HuH-7.5 (cell line): ENCODE measurements at regions not wholly inside any gene's neighbourhood (a gene's known extent, or its start where the extent isn't known, plus 50 kb on each side); places are given as distances from the start of the nearest gene placed in this dataset.

ENCODE experiments used
- DNase-seq: peaks from one replicate; pipeline ENCODE4 v3.0.0; 2011; ENCODE audit warnings: low spot score

DNA sequence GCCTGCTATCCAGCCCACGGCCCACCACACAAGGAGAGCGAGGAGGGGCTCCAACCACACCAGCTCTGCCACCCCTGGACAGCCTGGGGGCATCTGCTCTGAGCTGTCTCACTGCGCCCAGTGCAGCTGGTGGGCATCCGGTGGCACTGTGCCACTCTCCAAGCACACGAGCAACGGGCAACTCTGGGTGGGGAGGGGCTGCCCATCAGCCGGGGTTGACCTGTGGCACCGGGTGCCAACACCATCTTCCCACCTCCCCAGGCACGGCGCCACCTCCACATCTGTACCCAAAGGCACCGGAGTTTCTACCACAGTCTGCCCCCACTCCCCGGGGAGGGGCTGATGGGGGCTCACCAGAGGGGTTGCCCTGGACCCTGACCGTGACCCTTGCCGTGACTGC, 241.8 kb downstream of the RBFOX3 start:
- no peak for DNase-seq

DNA sequence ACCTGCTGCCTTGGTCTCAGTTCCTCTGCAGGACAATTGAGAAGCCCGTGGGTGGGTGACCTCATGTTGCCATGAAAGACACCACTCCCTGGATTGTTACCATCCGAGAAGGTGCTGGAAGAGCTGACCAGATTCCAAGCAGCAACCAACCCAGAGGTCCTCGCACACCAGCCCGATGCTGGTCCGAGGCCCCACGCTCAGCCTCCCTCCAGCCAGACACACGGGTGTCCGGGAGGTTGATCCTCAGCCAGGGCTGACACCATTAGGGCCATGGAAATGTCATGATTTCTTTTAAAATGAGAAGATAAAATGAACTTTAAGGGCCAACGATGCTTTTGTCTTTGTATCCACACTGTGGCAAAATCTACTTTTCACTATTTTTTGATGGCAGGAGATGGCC, 242.3 kb downstream of the RBFOX3 start:
- no peak for DNase-seq

DNA sequence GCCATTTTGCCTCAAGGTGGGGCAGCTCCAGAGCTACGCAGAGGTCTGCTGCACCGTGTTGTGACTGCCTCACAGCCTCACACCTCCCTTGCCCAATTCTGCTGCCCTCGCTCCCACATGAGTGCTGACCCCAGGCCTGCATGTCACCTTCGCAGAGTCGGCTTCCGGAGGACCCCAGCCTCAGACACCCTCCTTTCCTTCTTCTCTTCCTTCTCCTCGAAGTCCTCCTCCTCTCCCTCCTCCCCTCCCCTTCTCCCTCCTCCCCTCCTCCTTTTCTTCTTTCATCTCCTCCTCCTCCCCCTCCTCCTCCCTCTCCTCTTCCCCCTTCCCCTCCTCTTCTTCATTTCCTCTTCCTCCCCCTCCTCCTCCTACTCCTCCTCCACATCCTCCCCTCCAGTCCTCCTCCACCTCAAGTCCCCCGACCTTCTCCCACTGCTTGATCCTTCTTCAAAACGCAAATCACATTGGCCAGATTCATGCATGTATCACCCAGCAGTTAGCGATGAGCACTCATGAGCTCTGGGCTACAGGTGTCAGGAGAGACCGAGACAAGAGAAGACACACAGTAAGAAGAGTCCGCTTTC, 243.8 kb downstream of the RBFOX3 start:
- DNase-seq: no peak

DNA sequence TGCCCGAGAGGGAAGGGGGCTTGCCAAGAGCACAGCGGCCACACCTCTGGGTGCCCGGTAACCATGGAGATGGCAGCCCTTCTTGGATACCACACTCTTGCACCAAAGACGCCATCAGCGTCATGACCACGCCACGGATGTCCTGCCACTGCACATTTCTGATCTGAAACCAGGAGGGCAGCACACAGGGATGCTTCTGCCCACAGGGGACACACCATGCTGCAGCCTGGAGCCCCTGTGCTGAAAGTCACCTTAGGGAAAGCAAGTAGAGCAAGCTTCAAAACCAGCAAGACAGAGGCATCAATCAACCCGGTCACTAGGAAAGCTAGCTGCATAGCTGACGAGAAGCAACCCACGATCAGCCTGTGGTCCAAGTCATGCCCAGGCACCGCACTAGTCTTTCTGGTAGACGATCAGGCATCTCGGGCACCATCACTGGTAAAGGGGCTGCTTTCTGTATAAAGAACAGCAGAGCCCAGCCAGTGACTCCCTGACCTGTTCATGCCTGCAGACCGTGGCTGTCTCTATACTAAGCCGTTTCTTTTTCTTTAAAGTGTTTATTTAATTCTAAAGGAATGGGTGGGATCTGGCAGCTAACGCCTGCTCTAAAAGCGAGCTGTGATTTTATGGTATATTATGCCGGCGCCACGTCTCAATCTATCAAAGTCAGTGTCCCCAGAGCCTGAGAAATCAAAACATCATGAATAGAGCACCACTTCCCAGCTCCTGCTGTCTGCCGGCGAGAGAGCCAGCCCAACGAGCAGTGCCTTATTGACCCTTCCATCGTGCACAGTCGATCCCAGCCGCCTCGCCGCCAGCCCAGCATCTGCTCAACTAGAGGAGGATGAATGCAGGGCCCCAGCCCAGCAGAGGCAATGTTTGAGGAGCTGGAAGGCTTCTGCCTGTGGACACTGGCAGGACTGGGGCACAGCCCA, 244.7 kb downstream of the RBFOX3 start:
- no peak for DNase-seq

DNA sequence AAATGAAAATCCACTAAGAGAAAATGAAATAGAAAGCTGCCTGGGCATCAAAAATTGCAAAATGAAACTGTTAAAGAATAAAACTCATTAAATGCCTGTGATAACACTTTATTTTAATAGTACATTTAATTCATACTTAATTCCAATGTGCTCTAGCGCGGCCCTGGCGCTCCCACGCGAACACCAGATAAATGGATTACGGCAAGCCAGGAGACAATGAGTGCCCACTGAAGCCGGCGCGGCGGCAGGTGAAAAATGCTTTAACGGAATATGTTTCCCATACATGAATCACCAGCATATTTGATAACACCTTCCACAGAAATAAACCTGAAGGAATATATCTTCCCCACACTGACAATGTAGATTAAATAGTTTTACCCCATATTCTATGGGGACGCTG, 245.5 kb downstream of the RBFOX3 start:
- no peak for DNase-seq

DNA sequence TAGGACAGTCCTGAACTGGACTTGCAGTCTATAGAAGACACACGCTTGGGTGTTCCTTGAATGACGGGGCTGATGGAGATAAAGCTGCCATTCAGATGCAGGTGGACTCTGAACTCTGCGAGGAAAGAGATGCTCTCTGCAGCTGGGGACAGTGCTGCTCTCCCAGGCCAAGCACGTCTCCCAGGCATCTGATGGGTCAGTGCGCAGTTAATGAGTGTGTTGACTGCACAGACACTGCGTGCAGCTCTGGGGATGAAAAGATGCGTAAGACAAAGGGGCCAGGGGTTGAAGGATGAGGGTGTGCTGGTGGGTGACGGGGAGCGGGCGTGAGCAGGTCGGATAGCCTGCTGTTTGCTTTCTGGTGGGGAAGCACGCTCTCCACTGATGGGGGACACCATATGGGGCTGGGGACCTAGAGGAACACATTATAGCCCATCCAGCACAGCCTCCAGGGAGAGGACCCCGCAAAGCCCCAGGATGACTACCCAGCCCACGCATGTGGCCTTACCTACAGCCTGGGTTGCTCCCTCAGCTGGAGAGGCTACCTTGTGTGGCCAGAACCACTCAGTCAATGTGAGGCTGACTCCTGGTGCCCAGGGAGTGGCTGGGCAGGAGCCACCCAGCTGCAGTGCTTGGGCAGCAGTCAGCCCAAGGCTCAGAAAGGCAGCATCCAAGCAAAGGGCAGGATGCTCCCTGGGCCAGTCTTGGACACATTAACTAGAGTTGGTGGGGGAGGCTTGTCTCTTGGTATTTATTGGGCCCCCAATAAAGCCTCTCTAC, 246.3 kb downstream of the RBFOX3 start:
- DNase-seq: no peak

DNA sequence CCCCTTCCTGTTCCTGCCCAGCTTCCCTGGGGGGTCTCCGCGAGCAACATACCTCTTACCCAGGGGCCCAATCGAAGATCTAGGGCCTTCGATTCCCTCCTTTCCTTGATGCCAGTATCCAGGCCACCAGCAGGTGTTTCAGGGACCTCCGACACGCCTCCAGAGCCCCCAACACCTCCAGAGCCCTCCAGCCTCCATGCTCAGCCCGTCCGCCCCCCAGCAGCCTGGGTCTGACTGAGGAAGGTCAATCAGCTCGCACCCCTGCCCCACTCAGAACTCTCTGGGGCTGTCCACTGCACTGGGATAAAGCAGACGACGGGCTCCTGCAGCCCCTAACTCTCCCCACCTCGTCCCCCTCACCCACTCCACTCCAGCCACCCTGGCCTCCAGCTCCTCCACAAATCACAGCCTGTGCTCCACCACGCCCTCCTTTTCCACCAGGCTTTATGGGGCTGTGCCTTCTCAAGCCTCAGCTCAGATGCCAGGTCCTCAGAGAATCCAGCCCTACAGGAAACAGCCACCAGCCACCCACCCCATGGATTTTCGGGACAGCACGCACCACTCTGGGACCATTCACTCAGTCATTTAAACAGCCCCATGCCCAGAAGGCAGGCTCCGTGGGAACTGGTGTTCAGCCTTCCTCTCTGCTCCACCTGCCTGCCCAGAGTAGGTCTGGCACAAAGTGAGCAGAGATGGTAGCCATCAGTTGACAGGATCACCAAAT, 247.1 kb downstream of the RBFOX3 start:
- no peak for DNase-seq

DNA sequence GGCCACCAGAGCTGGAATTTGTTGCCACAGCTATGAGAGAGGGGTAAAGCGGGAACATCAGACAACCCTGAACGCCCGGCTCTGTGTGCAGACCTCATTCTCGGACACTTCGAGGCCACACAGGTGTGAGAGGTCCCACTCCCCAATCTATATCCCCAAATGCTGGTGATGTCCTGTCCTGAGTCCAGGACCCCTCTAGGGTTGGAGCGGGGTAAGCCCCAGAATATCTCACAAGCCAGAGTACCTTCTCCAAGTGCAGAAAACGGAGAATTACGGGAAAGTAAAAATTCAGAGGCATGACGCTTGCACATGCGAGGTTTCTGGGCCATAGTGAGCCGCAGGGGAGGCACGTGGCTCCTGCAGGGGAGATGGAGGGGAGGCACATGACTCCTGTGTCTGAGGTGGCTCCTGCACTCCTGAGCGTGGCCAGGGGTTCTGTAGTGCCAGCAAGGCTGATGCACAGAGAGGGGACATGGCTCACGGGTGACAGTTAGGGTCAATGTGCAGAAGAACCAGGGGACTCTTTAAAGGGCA, 248.0 kb downstream of the RBFOX3 start:
- DNase-seq: no peak

DNA sequence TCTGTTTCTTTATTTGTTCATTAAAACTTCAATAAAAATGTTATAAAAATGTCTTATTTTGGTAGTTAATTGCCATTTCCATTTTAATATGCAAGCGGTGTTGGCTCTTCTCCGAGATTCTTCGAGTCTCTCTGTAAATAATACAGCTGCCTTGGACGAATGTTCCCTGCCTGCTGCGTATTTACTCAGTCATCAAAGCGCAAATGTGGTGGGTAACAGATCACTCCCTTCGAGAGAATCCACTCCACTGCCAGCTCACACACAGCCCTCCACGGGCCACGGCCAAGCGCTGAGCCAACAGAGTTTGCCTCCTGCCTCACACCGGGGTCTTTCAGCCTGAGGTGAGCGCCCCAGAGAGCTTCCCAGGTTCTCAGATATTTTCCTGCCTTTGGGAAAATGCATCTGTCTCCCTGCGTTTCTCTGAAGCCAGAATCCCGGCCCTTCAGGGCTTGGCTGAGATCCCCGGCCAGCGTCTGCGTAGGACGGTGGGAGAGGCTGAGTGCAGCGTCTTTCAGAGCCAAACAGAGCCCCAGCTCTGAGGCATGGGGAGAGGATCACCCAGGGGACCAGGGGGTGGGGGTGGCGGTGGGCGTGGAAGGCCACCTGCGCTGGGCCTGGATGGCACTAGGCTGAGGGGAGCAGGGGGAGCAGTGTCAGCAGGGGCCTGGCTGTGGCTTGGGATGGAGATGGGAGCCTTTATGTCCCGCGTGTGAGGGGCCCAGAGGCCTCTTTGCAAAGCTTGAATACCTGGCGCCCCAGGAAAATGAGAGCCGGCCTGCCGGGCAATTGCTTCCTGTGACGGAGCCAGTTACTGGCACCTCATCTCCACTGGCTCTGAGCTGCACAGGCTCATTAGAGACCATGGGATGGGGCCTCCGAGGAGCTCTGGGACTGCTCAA, 248.7 kb downstream of the RBFOX3 start:
- DNase-seq: no peak

DNA sequence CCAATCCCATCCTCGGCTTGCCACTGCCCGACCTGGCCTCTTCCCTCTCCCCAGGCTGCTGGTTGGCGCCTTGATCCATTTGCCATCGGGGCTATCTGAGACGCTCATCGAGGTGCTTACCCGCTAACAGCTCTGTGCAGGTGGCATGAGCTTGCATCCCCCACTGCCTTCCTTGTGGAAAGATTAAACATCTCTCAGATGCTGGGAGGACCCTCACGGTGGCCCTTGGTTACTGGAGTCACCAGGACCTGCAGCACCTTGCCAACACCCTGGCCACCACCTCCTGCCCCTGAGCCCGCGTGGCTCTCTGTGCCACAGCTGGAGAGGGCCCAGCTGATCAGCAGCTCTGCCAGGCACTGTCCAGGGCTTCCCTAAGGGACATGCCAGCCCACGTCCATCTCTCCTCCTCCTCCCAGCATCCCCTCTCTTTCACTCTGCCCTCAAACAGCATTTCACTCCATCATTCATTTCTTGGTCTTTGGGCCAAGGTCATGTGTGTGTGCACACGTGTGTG, 249.6 kb downstream of the RBFOX3 start:
- DNase-seq: no peak

DNA sequence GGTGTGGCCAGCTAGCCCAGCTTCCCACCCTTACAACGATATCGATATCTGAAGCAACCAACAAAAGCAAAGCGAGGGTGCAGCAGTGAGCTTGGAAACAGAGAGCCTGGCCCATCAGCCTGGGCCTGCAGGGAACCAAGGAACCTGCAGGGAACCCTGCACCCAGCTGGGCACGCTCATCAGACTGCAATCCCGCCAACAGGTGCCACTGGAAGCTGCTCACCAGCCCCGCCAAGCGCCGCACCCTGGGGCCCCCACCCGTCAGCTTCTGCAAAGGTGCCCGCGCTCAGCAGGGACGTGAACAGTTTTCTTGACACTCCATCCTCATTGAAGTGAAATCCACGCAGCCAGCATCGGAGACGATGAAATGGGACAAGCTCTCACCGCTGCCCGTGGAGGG, 250.7 kb downstream of the RBFOX3 start:
- no peak for DNase-seq

DNA sequence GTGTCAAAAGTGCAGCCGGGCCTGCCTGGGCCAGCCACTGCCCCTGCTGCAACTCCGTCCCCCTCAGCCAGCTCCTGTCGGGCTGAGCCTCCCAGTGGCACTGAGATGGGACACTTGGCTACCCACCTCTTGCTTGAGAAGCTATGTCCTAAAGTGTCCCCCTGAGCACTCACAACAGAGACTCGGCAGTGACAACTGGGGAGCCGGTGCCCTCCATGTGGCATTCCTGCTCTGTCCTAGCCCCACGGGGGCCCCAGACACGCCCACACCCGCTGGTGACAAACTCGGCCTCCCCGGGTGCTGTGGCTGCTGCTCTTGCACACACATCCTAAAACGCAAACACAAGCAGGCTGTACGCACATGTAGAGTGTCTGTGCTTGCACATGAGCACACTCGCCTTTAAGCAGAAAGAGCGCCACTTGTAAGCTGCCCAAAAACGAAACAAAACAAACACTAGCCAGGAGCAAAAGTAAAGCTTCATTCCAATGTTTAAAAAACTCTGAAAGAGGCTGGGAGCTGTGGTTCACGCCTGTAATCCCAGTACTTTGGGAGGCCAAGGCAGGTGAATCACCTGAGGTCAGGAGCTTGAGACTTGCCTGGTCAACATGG, 253.9 kb downstream of the RBFOX3 start:
- DNase-seq: no peak

DNA sequence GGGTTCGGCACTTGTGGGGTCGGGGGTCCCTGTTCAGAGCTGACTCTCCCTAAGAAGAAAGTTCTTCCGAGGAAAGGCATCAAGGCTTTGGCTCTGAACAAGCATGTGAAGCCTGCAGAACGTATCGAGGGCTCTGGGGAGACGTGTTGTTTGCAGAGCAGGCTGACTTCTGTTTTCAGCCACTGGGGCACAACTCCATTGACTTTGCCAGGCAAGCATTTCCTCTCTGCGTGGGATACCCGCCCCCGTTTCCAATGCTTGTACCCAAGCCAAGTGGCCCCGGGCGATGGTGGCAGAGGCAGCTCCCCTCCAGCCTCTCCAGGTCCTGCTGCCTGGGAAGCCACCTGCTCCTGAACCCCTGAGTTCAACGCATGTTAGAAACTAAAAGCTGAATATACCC, 255.7 kb downstream of the RBFOX3 start:
- no peak for DNase-seq

DNA sequence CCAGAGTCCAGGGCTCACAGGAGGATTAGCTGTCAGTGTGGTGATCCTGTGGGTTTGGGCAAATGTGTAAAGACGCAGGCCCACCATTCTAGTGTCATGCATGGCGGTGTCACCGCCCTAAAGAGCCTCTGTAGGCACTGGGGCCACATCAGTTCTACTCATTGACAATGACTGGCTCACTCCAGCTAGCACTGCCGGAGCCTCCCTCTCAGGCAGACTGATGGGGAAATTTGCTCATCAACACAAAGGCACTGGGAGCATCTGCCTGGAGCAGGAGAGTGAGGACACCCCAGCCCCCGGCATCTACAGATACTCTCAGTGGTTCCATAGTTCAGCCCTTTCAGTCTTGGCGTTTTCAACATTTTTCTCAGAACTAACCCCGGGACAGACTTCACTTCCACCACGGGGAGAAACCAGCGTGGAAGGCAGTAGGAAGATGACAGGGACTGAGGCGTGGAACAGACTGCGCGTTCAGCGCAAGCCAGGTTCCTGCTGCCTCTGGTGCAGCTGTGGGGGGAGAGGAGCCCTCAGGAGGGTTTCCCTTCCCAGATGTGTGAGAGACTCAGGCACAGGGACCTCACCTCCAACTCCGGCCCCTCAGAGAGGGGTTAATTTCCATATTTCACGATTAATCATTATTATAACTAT, 256.6 kb downstream of the RBFOX3 start:
- DNase-seq: no peak

DNA sequence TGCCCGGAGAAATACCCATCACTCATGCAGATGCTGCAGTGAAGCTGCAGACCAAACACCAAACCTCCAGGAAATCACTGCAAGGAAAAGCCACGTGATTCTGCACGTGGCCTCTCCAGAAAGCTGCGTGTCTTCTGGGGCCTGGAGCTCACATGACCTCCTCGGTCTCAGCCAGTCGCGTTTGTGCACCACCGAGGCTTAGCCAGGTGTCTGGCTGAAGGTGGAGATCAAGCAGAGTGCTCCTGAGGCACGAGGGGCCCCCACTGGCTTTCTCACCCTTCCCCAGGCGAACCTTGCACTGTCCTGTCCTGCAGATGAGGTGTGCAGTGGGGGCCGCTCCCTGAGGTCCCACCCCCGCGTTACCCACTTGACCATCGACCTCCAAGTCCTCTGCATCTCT, 257.3 kb downstream of the RBFOX3 start:
- DNase-seq: no peak

DNA sequence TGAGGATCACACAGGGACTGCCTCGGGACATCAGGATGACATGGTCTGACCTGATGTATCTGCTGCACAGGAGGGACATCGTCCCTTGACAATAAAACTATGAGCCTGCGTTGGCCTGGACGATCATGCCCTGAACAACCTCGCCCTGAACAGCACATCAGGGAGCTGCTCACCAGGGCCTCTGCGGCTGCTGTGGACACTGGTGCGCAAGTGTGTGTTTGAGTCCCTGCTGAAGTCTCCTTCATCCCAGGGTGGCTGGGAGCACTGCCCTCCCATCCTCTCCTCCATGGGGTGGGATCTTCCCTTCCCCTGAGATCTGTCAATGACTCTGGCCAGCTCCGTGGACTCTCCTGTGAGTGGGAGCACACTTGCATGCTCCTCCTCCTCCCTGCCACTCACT, 257.8 kb downstream of the RBFOX3 start:
- no peak for DNase-seq

DNA sequence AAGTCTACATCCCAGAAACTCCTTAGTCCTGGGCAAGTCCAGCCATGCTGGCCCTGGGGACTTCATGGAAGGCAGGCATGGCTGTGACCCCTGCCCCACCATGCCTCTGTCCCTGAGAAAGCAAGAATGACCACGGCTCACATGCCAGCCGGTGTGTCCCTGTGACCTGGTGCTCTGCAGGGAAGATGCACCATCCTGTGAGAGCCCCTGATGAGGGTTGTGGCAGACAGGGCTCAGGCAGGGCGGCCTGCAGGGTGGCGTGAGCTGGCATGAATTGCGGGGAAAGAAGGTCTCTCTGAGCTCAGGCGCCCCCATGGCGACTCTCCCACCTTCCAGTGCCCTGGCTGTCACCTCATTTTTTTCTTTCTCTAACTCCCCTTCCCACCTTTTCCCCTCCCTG, 260.3 kb downstream of the RBFOX3 start:
- DNase-seq: no peak

DNA sequence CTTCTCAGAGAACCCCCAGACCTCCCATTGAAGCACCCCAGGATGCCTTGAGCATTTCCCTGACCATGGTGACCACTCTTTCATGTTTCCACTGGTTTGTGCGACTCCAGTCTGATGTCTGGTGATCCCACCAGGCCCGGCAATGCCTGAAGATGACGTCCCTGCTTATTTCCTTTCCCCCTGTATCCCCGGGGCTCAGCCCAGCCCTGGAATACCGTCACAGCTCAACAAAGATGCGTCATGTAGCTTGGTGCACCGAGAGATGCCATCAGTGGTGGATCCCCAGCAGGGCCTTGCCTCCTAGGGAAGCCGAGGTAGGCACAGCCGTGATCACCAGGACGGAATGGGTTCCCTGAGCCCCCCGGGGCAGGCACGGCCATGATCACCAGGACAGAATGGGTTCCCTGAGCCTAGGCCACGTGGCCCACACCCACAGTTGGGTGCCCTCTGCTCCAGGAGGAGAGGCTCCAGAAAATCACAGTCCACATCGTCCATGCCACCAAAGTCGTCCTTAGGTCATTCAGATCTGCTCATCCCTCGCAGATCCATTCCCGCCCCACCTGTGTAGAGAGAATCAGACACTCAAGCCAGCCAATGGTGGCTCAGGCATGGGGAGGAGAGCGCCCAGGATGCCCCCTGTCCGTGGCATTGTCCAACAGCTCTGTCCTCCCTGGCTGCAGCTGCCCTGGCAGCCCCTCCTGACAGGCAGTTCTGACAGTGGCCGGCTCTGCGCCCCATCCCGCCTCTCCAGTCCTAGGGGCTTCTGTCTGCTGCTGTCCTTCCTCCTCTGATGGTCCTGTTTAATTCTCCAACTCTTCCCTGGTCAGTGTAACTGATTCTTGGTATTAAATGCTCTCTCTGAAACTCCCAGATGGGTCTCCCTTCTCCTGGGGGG, 261.1 kb downstream of the RBFOX3 start:
- no peak for DNase-seq

DNA sequence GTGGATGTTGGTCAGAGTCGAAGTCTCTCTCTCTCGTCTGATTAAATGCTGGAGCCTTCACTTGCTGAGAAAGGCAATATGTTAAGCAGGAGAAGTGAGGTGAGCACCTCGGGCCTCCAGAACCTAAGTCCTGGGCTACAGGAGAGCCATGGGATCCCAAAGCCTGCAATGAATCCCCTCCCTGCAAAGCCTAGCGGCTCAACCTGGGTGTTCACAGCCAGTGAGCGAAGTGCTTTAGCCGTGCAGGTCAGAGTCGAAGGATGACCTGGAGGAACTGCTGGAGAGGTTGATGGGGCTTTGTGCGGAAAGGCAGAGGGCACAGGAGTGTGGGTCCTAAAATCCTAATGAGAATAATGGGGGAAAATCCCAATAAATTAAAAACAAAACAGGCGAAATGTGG, 267.8 kb downstream of the ENGASE start:
- no peak for DNase-seq
